LoVo (cell line): ENCODE measurements at regions not wholly inside any gene's neighbourhood (a gene's known extent, or its start where the extent isn't known, plus 50 kb on each side); places are given as distances from the start of the nearest gene placed in this dataset.
A peak's percentile ranks its signal among the peaks of the same experiment; 100 is the strongest.

ENCODE experiments used
- DNase-seq: peaks from one replicate; pipeline ENCODE4 v3.0.0-alpha.2; 2016; ENCODE audit warnings: low spot score

DNA sequence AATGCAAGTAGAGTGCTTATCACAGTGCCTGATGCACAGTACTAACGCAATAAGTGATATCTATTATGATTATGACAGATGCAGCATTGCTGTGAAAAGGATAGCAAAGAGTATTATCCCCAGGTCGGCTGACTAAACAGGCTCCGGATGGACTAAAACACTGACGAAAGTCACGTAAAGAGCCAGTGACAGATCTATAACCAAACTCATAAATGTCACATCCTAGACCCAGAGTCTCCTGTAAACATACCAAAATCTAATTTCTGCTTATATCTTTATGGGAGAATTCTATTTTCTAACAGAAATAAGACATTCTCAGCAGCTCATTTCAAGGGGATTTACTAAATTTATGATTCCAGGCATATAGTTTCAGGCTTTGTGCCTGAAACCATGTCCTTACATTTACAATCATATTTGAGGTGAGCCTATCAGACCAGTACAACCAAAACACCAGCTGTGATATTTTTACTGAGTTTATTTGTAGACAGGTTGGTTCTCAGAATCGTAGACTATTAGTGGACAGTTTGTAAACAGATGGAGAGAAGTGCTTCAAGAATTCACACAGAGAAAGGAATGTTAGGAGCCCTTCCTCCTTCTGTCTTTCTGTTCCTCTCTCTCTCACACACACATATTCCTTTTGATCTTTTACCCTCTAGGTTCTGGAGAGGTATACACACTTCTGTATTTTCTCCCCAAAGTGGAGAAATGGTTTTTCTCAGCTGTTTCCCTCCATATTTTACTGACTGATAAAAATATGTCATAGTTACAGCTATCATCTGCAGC is 52.4 kb upstream of the WDR26 start:
- DNase-seq, result no peak

DNA sequence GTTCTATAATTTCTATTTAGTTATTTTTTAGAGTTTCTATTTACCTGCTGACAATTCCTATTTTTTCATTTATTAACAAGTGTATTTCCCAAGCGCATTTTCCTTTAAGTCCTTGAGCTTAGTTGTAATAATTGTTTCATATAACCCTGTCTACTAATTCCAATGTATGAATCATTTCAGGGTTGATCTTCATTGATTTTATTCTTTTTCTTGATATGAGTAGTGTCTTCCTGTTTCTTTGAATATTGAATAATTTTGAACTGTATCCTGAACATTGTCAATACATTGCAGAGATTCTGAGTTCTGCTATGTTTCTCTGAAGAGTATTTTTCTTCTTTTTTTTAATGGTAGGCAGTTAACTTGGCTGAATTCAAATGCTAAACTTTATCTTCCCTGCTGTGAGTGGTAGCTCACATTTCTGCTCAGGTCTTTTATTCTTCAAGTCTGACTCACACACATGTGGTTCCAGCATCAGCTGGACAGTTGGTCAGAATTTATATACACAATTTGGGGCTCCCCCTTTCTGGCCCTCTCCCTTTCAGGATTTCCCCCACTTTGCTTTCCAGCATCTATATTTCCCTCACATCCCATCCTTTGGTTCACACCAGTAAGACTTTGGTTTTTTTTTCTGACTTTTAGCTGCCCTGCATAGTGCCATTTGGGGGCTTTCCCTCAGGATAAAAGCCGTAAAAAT is 54.4 kb upstream of the WDR26 start:
- DNase-seq, result no peak

DNA sequence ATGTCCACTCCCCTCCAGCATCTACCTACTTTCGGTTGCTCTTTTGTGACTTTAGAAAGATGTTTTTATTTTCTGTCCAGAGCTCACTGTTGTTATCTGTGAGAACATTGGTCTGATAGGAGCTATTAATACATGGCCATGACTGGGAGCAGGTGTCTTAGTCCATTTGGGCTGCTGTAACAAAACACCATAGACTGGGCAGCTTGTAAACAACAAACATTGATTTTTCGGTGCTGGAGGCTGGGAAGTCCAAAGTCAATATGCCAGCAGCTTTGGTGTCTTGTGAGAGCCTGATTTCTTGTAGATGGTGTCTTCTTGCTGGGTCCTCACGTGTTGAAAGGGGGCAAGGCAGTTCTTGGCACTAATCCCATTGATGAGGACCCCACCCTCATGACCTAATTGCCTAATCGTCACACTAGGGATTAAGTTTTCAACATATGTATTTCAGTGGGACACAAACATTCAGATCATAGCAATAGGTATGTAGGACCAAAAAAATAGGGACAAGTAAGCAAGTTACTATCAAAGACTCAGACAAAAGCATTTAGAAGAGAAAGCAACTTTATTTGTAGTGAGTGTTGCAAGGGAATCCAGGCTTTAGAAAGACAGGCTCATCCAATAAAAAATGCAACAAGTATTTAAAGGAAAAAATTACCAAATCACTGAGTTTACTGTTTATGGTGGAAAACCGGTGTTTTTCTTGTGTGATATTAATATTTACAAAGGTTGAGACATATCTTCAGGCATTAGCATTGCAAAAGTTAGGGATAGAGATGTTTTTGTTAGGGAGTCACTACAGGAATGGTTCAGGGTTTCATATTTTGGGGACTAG is 55.2 kb upstream of the WDR26 start:
- DNase-seq, result no peak

DNA sequence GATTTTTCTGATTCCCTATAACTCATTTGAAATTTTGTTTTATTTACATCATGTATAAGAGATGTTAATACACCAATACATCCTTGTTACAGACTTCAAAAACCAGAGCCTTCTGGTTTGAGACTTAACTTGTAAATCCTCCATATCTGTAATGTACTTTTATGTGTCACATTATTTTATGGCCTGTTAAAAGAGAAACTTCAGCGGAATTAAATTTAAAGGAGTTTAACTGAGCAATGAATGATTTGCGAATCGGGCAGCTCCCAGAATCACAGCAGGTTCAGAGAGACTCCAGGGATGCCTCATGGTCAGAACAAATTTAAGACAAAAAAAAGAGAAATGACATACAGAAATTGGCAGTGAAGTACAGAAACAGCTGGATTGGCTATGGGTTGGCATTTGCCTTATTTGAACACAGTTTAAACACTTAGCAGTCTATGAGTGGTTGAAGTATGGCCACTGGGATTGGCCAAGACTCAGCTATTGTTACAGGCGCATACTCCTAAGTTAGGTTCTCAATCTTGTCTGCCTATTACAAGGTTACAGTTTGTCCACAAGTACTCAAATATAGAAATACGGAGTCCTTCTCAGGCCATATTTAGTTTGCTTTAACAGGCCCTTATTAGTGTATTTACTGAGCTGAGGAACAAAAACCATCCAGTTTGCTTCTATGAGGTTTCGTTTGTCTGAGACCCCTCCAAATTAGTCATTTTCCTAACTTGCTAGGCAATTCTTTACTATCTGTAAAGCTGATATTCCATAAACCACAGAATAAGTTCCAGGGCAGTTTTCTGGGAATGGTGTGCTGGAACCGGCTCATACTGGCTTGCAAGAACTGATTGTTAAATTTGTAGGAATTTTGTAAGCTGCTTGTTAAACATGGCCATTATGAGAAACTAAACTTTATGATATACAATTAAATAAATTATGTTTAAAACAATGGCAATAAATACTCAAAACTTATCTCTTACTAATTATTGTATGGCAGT is 56.2 kb upstream of the WDR26 start:
- DNase-seq, result no peak

DNA sequence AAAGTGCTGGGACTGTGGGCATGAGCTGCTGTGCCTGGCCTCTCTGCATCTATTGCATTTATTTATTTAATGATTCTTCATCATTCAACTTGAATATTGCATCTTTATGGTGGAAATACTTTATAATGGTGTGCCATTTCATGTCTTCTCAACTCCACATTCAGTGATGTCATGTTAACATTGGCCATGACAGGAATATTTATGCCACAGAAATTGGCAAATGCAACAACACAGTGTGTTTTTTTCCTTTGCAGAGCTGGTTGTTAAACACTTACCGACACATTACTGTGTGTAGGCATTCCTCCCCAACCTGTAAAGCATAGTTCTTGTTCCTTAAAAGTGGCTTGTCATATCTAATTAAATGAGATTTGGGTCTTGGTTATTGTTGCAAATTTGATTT is 57.4 kb upstream of the WDR26 start:
- DNase-seq, result no peak

DNA sequence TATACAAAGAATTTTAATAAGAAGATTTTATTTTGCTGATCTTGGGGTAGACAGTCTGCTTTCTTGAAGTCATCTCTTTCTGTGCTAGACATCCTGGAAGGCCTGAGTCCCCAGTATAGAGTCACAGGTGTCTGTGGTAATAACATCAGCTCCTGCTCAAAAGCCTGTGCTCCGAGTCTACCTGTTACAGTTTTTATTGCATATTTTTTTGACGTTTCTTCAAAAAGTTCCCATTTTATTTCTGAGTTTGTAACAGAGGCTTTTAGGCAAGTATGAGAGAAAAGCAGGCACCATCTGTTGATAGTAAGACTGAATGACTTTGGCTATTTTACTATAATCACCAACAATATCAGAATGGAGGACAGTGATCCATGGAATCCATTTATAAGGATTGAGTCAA is 58.0 kb upstream of the WDR26 start:
- no peak for DNase-seq

DNA sequence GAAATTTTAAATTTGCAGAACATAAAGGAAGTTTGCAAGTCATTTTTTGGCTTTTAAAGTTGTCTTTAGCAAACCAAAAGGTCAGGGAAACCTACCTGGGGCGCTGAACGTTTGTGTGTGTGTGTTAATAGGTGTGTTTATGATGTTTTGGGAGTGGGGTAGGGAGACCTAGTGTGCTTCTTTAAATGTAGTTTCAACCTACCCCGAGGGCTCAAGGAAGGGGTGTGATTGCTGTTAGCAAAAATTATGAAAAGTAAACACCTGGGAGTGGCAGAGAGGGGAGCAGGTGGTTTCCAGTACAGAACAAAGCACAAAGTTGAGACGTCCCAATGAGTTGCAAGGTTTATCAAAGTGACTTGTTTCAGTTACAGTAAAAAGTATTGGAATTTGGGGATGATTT is 58.7 kb upstream of the WDR26 start:
- no peak for DNase-seq

DNA sequence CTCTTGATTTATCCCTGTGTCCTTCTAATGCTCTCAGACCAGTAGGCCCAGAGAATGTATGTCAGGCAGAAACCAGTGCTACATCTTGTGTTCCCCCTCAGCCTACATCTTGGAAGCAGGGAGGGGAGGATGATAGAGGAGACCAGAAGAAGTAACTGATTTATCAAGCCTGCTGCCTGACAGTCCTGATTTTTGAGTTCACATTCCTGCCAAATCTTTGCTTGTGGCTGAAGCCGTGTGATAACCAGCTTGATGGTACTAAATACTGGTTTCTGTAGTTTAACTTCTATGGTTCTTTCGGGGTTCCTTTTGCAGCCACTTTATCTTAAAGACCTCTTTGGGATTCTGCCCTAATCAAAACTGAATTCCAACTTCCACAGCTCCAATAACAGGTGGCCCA is 59.7 kb upstream of the WDR26 start:
- DNase-seq, result no peak

DNA sequence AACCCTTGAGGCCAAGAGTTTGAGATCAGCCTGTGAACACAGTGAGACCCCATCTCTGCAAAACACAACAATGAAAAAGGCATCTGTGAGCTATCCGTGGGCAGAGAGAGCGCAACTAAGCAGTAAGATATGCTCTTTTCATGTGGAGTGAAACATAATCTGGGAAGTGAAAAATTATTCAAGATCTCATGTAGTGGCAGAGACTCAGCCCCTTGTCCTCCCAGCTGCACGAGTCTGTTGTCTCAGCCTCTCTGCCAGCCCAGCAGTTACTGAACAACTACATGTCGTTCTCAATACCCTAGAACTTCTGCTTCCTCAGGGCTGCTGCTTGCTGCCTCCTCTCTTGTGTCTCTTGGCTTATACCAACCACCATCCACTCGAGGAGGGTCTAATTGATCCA is 61.3 kb upstream of the WDR26 start:
- DNase-seq, result no peak

DNA sequence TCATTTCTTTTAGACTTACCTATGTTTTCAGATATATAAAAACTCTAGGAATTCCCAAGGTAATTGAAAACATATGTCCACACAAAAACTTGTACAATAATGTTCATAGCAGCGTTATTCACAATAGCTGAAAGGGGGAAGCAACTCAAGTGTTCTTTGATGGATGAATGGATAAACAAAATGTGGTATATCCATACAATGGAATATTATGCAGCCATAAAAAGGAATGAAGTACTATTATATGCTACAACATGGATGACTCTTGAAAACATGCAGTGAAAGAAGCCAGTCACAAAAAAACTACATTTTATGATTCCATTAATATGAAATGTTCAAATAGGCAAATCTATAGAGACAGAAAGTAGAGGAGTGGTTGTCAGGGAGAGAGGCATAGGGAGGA is 62.2 kb upstream of the WDR26 start:
- DNase-seq, result no peak

DNA sequence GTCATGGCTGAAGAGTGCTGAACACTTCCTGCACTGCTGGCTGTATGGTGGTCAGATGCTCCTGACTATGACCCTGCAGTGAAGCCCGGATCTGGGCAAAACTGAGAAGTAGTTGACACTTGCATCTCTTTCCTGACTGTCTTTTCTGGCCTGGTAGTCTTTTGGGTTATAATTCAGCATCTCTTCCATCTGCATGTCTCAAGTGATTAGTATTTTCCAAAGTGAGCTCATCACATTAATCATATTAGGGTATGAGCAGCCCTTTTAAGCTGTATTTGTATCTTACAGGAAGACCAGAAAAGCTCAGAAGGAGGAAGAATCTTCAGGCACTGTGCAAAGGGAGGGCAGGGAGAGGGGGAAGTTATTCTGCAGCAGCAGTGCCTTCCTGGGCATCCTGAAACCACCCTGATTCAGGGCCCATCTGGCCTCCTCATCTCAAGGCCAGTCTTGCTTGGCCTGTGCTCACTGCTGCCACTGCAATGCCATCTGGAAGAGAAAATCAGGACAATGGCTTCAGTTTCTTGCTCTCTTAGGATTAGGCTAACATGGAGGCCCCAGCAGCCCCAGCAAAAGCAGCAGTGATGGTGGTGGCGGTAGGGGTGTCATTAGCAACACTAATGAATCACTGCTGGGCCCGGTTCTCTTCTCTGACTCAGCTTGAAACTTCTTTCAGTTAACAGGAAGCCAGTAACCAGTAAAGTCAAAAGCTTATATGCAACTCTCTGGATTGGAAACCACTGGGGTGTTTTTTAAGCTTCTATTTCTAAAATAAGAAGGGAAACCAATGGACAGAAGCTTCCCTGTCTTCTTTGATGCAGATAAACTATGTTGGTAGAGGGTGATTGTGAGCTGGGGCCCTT is 63.3 kb upstream of the WDR26 start:
- DNase-seq, result peak; percentile 25

DNA sequence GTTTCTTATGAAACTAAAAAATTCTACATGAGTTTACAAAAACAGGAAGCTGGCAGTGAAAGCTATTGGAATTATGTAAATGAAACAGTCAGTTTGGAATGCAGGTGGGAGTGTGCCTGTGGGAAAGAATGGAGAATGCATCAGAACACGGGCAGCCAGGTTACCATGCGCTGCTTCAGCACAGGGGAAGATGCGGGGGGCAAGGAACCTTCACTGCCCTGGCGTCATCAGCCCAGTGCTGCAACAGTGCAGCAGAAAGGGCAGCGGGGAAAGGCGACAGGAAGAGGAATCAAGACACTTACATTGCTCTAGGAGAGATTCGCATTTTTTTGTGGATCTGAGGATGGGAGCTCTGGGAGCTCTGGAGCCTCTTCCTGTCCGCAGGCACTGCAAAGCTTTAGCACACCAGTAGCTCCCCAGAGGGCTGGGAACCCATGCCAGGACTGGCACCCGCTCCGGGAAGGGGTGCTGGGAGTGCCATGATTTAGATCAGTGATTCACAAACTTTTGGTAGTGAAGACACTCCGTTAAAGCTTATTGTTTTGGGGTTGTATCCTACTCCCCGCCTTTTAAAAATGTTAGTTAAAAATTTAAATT is 64.1 kb upstream of the WDR26 start:
- peak; percentile 12 for DNase-seq

DNA sequence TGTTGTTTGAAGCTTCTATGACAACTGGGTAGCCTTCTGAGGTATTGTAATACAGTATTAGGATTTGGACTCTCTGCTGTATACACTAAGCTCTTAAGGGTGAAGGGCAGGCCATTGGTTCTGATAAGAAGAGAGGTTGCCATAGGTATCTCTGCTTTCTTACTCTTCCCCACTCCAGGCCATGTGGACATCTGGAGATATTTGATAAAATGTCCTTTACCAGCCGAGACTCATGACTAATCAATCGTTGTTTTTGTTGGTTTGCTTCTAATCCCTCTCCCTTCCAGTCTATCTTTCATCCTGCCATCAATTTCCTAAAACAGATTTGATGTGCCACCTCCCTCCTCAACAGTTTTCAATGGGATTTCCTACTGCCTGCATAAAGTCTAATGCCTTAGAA is 64.6 kb upstream of the WDR26 start:
- DNase-seq, result no peak

DNA sequence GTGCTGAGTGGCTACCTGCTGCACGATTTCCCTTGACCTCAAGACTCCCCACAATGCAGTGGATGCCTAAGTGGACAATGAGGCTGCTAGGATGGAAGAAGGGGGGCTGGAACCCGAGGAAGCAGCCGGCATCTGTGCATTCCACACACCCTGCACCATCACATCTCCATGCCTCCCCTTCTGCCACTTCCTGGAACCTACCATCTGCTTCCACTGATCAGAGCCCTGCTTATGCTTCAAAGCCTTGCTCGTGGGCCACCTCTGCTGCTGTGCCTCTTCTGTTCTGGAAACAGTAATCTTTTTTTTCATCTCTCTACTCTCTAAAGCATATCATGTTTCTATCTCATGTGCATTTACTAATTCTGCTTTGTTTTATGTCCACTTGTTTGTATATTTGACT is 66.2 kb upstream of the WDR26 start:
- DNase-seq, result no peak

DNA sequence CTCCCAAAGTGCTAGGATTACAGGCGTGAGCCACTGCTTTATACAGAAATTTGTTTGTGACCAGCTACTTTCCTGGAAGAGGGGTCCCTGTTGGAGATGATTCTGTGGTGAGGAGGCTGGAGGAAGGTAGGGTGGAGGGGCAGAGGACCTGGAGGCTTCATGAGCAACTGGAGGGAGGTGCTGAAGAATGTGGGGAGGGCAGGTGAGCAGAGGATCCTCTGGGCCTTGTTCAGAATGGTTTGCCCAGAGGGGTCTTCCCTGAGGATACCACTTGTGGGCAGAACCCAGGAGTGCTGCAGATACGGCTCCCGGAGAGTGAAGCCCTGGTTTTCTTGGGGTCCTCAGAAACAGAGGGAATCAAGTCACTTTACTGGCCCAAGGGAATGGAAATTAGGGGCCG is 67.2 kb upstream of the WDR26 start:
- no peak for DNase-seq

DNA sequence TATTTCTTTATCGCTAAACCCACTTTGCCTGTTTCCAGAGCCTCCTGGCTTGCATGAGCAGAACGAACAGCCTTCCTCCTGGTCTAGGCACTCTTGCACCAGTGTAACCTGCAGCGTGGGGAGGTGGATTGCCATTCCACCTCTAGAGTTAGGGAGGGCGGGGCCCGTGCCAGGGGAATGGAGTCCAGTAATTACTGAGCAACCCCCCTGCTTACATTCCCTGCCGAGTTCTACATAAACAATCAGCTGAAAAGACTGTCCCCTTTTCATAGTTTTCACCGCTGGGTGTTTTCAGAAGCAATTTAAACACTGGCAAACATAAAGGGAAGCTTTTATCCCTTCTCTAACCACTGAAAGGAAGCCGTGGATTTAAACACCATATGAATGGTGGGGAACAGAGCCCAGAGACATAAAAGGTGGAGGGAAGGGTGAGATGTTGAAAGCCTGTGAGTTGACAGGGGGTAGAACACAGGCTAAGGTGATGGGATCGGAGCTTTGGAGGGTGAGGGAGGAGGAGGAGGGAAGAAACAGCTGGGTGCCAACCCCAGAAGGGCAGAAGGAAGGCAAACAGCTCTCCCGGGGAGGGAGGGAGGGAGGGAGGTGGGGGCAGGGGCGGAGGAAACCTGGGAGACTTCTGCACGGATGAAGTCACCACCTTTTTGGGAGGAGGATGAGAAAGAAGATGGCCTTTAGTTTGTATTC is 68.0 kb upstream of the WDR26 start:
- DNase-seq, result no peak

DNA sequence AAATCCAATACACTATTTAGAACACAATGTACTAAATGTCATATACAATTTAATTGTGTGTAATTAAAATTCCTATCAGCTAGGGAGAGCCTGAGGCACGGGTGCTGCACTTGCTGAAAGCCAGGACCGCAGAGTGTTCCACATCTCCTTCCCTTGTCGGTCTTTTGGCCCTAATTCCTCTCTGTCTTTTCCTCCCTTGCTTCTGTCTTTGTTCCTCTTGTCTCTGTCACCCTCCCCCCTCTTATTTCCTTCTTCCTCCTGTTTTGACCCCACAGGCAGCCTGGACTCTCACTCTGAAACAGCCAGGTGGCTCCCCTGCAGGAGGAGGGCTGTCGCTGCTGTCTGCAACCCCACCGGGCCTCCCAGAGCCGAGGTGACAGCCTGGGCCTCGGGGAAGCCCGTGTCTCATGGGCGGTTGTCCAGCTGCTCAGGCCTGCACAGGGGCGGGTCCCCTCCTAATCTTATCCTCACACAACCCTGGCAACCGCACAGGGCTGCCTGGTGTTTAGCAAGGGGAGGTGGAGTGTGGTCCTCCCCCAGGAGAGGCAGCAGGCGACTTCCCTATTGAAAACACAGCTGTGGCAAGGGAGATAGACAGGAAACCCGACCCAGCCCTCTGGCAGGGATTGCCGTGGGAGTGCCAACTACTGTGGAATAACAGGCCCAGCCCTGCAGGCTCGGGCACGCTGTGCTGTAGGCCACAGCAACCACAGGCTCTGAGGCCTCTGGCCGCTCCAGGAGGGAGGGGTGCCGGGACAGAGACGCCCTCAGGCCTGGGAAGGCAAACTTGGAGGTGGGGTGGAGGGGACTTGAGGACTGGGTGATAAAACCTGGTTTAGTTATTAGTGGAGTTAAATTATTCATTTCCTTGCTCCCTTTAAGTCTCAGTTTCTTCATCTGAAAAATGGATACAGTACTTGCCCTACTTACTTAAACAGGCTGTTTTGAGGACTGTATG is 68.8 kb upstream of the WDR26 start:
- peak; percentile 68 for DNase-seq

DNA sequence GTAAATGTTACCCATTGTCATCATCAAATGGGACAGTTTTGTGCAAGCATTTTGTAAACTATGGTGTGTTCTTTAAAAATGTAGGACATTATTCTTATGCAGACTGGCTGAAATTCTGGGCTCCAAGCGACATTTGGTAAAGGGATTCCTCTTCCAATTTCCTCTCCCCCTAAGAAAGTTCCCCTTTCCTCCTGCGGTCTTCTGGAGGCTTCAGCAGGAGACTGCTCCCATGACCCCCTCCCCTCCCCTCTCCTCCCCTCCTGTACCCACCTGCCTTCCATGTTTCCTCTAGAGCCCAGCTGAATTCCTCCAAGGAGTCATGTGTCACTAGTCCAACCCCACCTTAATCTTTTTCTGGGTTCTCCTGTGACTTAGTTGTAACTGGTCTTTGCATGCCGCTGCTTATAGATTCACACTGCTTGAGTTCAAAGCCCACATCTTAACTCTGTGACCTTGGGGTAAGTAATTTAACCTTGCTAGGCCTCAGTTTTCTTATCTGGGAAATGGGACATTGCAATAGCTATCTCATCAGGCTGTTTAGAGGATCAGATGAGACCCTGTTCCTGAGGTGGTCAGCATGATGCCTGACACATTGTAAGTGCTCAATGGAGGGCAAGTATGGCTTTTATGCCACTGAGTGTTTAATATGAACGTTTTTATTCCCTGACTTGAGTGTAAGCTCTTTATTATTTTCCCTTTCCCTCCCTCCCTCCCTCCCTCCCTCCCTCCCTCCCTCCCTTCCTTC is 69.9 kb upstream of the WDR26 start:
- DNase-seq, result no peak
